Ovary (tissue), 3 donors: ENCODE measurements at regions not wholly inside any gene's neighbourhood (a gene's known extent, or its start where the extent isn't known, plus 50 kb on each side); places are given as distances from the start of the nearest gene placed in this dataset.

Source experiments
- CTCF ChIP-seq, 3 donors: fragments of 450-650 bp in 2 of 3; fragments of 200-600 bp in 1 of 3; IDR thresholded peaks; one replicate each; pipeline versions ENCODE4 v1.5.1 to v1.8.0; 2016 to 2022; ENCODE audit warnings: antibody characterized with exemption in 3 of 3, mild to moderate bottlenecking in 1 of 3
- EP300 ChIP-seq: sonication (generic); formaldehyde crosslinking; IDR thresholded peaks from one replicate; pipeline ENCODE4 v1.6.1; 2017; ENCODE audit warnings: antibody characterized with exemption
- POLR2A ChIP-seq: fragments of 450-650 bp; IDR thresholded peaks from one replicate; pipeline ENCODE4 v1.6.1; 2017; ENCODE audit warnings: antibody characterized with exemption, mild to moderate bottlenecking, moderate library complexity
- donor health status: DM: no; HTN: no; CAD: no.

GRCh38 chr6:27775796-27776184 lies 136.4 kb downstream of the OR2B2 start:
- TF ChIP-seq EP300: no peak
- no peak for TF ChIP-seq CTCF (IDR thresholded peaks at IDR 0.05)
- no peak for TF ChIP-seq POLR2A
